NCI-H2196 (cell line): ENCODE measurements at regions not wholly inside any gene's neighbourhood (a gene's known extent, or its start where the extent isn't known, plus 50 kb on each side); places are given as distances from the start of the nearest gene placed in this dataset.
"Not testable (repeated sequence)": the region's sequence is repeated elsewhere in the genome, so short reads cannot be mapped to it uniquely, and the experiment has no call there.

Experiments used
- DNase-seq: peaks from one replicate; lab custom pipeline; 2025; ENCODE audit not compliant: unreplicated experiment; lab: John Stamatoyannopoulos, UW

GRCh38 chr6:6412221-6412620 is 91.8 kb upstream of the F13A1 start:
- DNase-seq: no peak

- DNase-seq: no peak
Measured at GRCh38 chr6:6412700-6413099, 92.2 kb upstream of the F13A1 start.

- no peak for DNase-seq
Measured at GRCh38 chr6:6414931-6415330, 94.5 kb upstream of the F13A1 start.

- DNase-seq: no peak
Measured at GRCh38 chr6:6417475-6417874, 97.0 kb upstream of the F13A1 start.

DNA sequence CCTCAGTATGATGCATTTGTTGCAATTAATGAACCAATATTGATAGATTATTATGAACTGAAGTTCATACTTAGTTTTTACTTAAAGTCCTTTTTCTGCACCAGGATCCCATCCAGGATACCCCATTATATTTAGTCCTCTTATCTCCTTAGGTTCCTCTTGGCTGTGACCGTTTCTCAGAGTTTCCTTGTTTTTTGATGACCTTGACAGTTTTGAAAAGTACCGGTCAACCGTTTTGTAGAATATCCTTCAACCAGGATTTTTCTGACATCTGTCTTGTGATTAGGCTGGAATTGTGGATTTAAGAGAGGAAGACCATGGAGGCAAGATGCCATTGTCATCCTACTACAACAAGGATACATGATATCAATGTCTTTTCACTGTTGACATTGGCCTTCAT is 98.0 kb upstream of the F13A1 start:
- DNase-seq: no peak

DNA sequence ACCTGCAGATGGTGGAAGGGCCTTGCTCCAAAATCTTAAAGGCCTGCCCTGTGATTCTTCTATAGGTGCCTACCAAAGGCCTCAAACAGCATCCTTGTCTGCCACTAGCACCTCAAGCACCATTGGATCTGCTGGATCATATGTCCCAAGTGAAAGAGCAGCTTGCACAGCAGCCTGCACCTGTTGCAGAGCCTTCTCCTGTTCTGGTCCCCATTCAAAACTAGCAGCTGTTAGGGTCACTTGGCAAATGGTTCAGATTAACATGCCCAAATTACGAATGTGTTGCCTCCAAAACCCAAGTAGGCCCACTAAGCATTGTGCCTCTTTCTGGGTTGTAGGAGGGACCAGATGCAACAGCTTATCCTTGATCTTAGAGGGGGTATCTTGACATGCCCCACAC is 99.6 kb upstream of the F13A1 start:
- DNase-seq: no peak

GRCh38 chr6:6434151-6434550 is 113.7 kb upstream of the F13A1 start:
- DNase-seq: no peak

GRCh38 chr6:6434723-6435122 is 114.3 kb upstream of the F13A1 start:
- DNase-seq: no peak

DNA sequence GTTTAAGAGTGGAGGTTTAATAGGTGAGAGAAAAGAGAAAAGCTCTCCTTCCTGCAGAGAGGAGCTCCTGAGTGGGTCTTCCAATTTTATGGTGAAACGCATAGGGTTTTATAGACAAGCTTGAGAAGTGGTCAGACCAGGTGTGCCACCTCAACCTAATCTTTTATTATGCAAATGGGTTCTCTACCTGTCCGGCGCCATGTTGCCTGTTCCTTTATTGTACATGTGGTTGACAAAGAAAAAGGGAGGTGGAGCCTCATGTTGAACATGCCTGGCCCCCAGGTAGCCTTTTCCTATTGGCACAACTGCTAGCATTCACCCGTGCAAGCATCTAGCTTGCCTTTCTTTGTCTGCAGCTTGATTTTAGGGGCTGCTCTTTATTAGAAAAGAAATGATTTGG is 115.9 kb upstream of the F13A1 start:
- no peak for DNase-seq

GRCh38 chr6:6436946-6437345 is 116.5 kb upstream of the F13A1 start:
- no peak for DNase-seq

DNA sequence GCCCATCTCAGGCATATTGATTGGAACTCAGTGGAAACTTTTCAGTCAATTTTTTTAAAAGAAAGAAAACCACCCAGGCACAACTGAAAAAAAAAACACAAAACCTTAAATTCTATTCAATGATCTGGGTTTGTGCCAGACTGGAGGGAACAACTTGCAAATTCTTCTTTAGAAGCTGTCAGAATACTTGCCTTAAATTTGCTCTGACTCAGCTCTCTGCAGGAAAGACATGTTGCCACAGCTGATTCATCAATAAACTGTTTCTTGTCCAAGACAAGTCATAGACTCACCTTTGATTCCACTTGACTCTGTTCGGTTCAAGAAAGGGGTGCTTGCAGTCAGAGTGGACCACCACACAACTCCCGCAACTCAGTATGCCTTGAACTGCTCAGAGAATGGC is 117.8 kb upstream of the F13A1 start:
- no peak for DNase-seq

GRCh38 chr6:6439778-6440177 is 119.3 kb upstream of the F13A1 start:
- DNase-seq: no peak

GRCh38 chr6:6452002-6452401 is 131.5 kb upstream of the F13A1 start:
- DNase-seq: no peak

- DNase-seq: no peak
Measured at GRCh38 chr6:6453186-6453585, 132.7 kb upstream of the F13A1 start.

DNA sequence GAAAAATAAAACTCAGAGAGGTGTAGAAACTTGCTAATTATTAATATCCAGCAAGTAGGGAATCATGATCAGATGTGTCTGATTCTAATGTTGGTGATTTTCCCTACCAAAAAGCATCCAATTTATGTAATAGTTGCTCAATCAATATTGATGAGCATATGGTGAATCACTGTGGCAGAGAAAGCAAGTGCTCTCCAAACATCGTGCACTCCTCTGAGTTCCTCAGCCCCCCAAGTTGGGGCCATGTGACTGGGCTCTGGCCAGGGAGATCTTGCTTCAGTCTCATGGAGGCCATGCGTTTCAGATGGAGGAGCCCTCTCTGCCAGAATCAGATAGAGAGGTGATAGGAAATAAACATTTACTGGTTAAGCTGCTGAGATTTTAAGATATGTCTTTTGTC is 133.2 kb upstream of the LY86 start:
- no peak for DNase-seq

DNA sequence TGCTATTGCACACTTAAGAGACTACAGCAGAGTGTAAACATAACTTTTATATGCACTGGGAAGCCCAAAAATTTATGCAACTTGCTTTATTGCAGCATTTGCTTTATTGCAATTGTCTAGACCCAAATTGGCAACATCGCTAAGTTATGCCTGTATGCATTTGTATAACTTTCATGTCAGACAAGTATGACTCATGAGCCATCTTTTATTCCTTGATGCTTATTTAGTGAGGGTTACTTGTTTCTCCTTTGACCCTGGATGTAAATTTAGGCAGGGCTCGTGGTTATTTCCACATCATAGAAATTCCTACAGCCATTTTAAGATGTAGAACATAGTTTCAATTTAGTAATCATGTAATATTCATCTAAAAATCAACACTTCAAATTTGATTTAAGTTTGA is 130.3 kb upstream of the LY86 start:
- no peak for DNase-seq

- DNase-seq: not testable (repeated sequence)
Measured at GRCh38 chr6:6459963-6460362, 128.6 kb upstream of the LY86 start.

DNA sequence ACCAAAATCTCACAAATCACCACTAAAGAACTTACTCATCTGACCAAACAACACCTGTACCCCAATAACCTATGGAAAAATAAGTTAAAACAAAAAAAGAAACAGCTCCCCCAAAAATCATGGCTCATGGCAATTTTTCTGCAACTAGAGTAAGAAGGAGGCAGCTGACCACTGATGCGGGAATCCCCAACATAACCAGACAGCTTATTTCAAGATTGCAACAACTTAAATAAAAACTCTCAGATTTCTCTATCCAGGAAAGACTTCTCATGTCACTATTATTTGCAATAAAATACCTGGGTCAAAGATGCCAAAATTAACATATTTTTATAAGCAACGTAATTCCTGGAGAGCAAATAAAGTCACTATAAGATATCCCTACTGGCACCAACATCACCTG is 128.1 kb upstream of the LY86 start:
- DNase-seq: no peak

DNA sequence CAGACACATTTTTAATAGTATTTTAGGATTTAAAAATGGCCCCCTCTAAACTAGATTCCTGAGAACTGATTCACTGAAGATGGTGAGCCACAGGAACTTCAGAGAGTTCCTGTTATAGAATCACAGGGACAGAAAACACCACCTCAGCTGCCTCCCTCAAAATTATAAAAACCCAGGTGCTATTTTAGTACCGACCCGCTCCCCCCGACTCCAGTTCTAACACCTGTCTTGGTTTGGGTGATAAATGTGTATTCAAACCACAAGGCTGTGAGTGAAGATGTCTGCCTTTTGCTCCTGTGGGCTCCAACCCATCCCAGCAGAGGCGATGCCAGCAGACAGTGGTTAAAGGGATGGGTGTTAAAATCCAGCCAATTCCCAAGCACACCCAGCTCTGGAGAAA is 127.4 kb upstream of the LY86 start:
- no peak for DNase-seq

- DNase-seq: peak; percentile 2
Measured at GRCh38 chr6:6466967-6467761, 121.4 kb upstream of the LY86 start.

- DNase-seq: no peak
Measured at GRCh38 chr6:6469074-6469473, 119.4 kb upstream of the LY86 start.

DNA sequence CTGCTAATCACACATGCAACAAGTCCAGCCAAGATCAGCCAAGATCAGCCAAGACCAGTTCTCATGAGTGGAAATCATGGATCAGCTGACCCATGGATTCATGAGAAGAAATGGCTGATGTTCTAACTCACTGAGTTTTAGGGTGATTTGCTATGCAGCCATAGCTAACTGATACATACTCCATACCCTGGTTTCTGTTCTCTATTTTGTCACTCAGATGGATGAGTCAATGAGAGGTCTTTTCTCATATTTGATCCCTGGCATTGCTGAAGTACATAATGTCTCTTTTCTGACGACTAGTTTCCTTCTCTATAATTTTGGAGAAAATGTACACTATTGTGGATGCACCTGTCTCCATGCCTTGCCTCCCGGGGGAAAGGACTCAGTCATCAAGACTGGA is 118.4 kb upstream of the LY86 start:
- DNase-seq: no peak

DNA sequence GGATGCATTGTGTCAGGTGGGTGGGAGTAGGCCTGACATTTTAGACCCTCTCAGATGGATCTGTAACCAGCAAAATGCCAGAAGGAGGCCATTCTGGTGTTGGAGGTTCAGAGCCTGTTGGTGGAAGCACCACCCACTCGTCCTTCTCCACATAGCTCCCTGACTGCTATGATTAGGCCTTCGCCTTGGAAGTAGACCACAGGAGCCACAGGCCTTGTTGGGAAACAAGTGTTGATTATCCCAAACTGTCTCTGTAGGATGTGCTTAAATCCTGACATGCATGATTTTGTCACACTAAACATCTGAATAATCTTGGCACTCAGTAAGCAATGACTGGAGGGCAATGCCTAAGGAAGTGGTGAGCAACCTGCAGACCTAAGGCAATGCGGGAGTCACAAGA is 117.2 kb upstream of the LY86 start:
- DNase-seq: no peak
